Umbilical cord (tissue), 1 donor: ENCODE measurements at regions not wholly inside any gene's neighbourhood (a gene's known extent, or its start where the extent isn't known, plus 50 kb on each side); places are given as distances from the start of the nearest gene placed in this dataset.
"Not testable (repeated sequence)": the region's sequence is repeated elsewhere in the genome, so short reads cannot be mapped to it uniquely, and the experiment has no call there.

ENCODE experiments used
- DNase-seq: peaks from one replicate; pipeline ENCODE4 v3.0.0-alpha.2; 2015; ENCODE audit warnings: low spot score

- not testable (repeated sequence) for DNase-seq
Measured at GRCh38 chrY:26167332-26167731, 545.4 kb downstream of the CDY1 start.

DNA sequence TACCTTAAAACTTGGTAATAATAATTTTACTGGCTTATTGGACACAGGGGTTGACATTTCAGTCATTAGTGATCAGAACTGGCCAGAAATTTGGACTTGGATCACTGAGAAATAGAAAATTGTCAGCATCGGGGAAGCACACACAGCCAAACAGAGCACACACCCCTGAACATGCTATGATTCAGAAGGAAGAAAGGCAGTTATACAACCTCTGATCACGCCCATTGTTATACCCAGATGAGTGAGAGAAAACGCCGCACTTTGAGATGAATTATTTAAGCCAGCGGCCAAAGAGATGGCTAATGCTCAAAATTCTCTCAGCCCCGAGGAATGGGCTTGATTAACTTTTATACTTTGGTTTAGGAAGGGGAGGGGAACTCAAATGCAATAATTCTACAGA is 557.4 kb downstream of the CDY1 start:
- not testable (repeated sequence) for DNase-seq

GRCh38 chrY:26224974-26225373 is 603.1 kb downstream of the CDY1 start:
- DNase-seq: not testable (repeated sequence)

- not testable (repeated sequence) for DNase-seq
Measured at GRCh38 chrY:26225468-26225867, 603.6 kb downstream of the CDY1 start.

DNA sequence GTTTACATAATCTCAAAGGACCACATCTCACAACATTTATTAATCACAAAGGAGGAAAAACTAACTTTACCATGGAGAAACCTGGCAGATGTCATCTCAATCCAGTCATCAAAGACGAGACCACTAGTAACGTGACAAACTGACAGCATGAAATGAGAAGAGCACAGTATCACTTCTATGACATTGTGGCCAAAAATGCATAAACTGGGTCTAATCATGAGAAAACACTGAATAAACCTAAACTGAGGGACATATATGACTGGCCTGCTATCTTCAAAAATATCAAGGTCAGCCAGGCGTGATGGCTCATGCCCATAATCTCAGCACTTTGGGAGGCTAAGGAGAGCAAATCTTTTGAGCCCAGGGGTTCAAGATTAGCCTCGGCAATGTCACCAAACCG is 619.0 kb downstream of the CDY1 start:
- DNase-seq: not testable (repeated sequence)

DNA sequence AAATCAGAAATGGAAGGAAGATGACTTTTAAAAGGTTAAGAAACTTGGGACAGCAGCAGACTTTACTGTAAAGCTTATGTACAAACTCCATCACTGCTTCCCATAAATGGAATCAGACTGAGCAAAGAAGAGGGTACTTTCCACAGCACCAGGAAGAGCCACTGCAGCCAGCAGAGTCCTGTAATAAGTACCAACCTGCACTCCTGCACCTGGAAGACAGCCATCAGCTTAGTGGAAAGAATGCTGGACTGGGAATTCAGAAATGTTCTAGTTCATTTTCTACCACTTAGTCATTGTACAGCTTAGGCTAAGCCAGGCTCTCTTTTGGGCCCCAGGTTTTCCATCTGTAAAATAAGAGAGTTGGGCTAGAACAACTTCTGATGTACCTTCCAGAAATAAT is 632.3 kb downstream of the CDY1 start:
- not testable (repeated sequence) for DNase-seq

DNA sequence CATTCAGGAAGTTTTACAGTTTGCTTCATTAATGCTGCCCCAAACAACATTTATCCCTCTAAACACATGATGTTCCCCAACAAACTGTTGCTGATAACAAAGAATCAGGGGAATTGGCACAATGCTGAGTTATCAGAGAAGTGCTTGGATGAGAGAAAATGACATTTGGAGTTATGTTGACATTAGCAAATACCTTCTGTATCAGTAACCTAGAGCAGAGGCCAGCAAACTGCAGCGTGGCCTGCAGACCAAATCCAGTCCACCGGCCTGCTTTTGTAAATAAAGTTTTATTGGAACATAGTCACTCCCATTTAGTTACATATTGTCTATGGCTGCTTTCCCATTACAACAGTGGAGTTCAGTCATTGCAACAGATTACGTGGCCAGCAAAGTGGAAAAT is 643.5 kb downstream of the CDY1 start:
- DNase-seq: not testable (repeated sequence)

GRCh38 chrY:26268421-26268820 is 646.5 kb downstream of the CDY1 start:
- not testable (repeated sequence) for DNase-seq

GRCh38 chrY:26268934-26269333 is 647.0 kb downstream of the CDY1 start:
- not testable (repeated sequence) for DNase-seq

DNA sequence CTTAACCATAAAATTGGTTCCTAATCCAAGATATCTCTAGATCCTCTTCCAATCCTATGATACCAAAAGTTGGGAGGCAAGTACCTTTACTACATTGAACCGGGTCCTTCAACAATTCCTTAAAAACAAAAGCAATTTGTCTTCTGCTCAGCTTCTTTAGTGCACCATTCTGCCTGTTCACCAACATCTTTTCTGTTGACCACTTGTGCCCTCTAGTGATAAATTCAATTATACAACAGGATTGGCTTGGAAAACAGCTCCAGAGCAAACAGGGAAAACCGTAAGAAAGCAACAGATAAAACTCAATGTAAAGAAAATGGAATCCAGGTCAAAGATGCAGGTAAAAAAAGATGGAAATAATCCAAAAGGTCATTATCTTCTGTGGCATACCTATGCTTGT is 651.2 kb downstream of the CDY1 start:
- DNase-seq: not testable (repeated sequence)

DNA sequence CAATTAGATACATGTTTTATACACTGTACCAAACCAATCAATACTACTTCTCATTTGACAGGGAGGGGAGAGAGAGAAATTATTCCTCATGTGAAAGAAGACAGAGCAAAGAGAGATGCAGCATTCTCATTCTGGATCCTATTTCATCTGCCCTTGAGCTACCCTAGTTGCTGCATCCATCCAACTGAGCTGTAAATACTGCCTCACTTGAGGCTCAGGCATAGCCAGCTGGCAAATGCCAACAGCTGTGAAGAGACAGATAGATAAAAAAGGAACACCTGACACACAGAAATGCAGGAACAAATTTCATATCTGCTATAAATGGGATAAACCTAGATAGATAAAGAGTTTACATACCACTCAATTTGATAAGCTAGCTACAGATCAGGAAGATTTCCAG is 684.1 kb downstream of the CDY1 start:
- DNase-seq: not testable (repeated sequence)

GRCh38 chrY:26306630-26307385 is 684.9 kb downstream of the CDY1 start:
- DNase-seq: not testable (repeated sequence)

DNA sequence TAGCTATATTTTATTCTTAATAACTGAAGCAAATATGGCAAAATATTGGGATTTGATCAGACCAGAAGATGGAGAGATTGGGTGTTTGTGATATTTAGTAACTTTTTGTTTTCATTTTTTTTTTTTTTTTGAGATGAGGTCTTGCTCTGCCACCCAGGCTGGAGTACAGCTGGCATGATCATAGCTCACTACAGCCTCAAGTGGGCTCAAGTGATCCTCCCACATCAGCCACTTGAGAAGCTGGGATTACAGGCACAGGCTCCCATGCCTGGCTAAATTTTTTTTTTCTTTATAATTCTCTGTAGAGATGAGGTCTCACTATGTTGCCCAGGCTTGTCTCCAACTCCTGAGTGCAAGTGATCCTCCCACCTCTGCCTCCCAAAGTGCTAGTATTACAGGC is 686.4 kb downstream of the CDY1 start:
- DNase-seq: not testable (repeated sequence)

DNA sequence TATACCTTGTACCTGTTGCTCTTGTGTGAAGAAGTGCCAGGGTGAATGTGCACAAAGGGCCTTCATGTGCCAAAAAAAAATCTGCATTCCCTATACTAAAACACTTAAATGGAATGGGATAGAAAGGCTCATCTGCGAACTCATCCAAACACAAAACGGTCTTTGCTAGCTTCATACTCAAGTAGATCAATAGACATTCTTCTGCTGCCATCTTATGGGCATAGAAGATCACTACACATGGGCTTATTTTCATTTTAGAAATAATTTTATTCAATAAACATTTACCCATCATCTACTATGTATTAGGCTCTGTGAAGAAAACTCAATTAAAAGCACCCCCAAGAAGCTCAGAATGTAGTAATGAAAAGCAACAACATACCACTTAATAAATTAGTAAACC is 693.1 kb downstream of the CDY1 start:
- peak; percentile 1 for DNase-seq

- DNase-seq: not testable (repeated sequence)
Measured at GRCh38 chrY:26319488-26320202, 697.7 kb downstream of the CDY1 start.

- DNase-seq: not testable (repeated sequence)
Measured at GRCh38 chrY:26322756-26323155, 700.8 kb downstream of the CDY1 start.

DNA sequence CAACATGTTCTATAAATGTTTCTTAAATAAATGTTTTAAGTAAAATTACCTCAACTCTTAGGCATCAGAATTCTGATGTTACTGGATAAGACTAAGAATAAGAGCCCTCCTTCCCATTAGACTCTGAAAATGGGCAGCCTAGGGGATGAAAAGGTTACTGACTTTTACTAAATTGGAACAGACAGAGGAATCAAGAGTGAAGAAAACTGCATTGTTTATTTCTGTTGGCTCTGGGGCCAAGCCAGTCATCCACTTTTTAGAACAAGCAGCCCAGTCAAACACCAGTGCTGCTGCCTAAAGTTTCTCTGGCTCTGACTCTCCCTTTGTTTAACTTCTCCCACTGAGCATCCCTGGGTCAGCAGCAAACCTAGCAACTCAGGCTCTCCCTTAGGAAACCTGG is 731.0 kb downstream of the CDY1 start:
- DNase-seq: not testable (repeated sequence)

DNA sequence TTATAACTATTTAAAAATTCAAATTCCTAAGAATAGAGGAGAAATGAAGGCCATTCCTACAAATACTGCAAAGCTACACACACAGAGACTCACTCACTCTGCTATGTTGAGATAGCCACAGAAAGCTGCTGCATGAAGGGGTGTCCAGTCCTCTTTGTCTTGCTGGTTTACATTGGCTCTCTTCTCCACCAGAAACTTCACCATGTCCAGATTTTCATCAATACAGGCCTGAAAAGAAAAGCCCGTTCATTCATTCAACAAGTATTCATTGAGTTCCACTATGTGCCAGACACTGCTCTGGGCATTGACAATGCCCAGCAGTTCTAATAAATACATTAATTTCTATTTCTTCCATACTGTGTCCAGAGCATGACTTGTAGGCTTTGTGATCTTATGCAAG is 732.3 kb downstream of the CDY1 start:
- no peak for DNase-seq

DNA sequence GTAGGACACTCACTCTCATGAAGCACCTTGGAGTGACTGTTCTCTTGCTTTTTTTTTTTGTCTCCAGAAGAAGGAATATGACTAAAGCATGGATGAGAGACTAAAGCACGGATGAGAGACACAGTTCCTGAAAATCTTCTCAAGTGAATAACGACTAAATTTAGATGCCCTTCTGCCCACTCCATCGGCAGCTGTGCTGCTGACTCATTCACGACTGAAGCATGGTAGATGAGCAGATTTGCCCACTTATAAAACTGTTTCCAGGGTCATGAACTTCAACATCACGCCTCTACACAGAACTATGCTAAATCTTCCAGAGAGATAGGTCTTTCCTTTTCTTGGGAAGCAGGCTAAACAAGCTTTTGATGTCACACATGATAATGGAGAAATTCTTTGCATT is 738.0 kb downstream of the CDY1 start:
- DNase-seq: not testable (repeated sequence)

GRCh38 chrY:26360472-26360871 is 738.6 kb downstream of the CDY1 start:
- not testable (repeated sequence) for DNase-seq

- DNase-seq: not testable (repeated sequence)
Measured at GRCh38 chrY:26363442-26363841, 741.5 kb downstream of the CDY1 start.

DNA sequence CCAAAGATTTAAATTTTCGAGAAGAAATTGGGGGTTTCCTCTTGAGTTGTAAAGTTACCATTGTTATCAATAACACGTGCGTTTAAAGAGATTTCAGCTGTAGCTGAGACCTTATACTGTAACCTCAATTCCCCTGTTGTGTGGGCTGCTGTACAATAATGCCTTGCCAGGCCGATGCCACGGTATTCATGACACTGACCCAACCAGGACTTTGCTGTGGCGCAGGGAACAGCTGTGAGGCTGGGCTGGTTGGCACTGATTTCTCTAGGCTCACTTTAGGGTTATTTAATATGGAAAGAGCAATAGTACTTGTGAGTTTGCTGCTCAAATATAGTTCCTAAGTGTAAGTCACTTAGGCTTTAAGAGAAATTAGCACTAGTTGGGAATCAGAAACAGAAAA is 744.2 kb downstream of the CDY1 start:
- DNase-seq: not testable (repeated sequence)

GRCh38 chrY:26372480-26372879 is 750.6 kb downstream of the CDY1 start:
- not testable (repeated sequence) for DNase-seq
